HG03175 (cell line): ENCODE measurements at regions not wholly inside any gene's neighbourhood (a gene's known extent, or its start where the extent isn't known, plus 50 kb on each side); places are given as distances from the start of the nearest gene placed in this dataset.
"Not testable (repeated sequence)": the region's sequence is repeated elsewhere in the genome, so short reads cannot be mapped to it uniquely, and the experiment has no call there.

Source experiments
- ATAC-seq: cut with Tn5 transposase; IDR thresholded peaks from one replicate; pipeline ENCODE4 v1.9.1; 2021; ENCODE audit warnings: mild to moderate bottlenecking, moderate library complexity; ENCODE audit not compliant: unreplicated experiment

DNA sequence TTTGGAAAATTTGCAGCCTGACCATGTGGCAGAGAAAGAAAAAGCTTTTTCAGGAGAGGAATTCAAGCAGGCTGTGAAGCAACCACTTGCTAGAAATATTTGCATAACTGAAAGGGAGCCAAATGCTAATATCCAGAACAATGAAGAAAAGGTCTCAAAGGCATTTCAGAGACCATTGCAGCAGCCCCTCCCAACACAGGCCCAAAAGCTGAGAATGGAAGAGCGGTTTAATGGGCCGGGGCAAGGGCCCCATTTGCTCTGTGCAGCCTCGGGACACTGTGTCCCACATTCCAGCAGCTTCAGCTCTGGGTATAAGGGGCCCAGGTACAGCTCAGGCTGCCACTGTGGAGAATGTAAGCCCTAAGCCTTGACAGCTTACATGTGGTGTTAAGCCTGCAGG lies 918.1 kb upstream of the POT1 start:
- no peak for ATAC-seq

- ATAC-seq = no peak
These were observed 917.4 kb upstream of the POT1 start for GRCh38 chr7:125847055-125847454.

GRCh38 chr7:125845686-125846085 lies 916.1 kb upstream of the POT1 start:
- no peak for ATAC-seq

GRCh38 chr7:125834421-125834820 lies 904.8 kb upstream of the POT1 start:
- ATAC-seq = no peak

DNA sequence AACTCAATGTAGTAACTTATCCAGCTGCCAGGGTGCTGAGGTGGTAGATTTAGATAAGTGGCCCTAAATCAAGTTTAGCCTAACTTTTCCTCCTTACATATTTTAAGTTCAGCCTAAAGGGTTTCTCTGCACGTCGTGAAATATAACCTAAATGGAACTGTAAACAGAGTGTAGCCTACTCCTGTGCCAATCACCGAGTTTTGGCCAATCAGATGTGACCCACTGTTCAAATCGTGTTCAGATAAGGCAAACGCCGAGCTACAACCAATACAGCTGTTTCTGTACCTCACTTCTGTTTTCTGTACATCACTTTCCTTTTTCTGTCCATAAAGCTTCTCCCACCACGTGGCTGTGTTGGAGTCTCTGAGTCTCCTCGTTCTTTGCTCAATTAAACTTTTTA lies 904.2 kb upstream of the POT1 start:
- no peak for ATAC-seq

GRCh38 chr7:125830743-125831142 lies 901.1 kb upstream of the POT1 start:
- ATAC-seq = no peak

GRCh38 chr7:125828153-125828700 lies 898.6 kb upstream of the POT1 start:
- ATAC-seq = no peak

- ATAC-seq = no peak
These were observed 893.9 kb upstream of the POT1 start for GRCh38 chr7:125823538-125823937.

GRCh38 chr7:125820495-125820894 lies 890.9 kb upstream of the POT1 start:
- ATAC-seq = no peak

DNA sequence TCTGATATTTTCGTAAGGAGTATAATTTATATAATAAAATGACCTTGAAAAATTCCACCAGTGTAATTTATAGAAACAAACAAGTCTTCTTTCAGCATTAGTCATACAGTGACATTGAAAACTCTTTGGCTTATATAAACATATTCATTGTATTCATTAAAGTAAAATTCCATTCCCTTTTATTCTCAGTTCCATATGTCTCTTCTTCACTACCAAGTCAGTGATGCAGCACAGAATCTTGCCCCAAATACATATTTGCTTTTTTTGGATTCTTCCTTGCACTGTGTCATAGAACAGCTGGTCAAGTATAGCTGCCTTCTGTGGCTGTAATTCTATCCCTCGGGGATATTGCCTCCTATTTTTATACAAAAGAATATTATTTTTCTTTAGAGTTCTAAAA lies 884.5 kb upstream of the POT1 start:
- no peak for ATAC-seq

- ATAC-seq = not testable (repeated sequence)
These were observed 876.9 kb upstream of the POT1 start for GRCh38 chr7:125806491-125806890.

DNA sequence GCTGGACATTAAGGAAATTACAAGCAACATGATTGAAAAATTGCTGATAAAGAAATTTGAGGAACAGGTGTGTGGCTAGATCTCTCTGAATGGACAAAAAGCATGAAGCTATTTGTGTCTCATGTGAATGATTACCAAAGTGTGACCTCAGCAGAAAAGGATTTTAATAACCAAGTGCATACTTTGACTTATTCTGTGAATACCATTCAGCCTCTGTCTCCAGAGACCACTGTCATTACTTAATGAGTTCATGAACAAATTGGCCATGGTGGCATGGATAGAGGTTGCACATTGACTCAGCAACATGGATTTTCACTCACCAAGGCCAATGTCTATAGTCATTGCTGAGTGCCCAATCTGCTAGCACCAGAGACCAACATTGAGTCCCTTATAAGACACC lies 874.6 kb upstream of the POT1 start:
- no peak for ATAC-seq

GRCh38 chr7:125780153-125780552 lies 850.5 kb upstream of the POT1 start:
- no peak for ATAC-seq

GRCh38 chr7:125775317-125775716 lies 845.7 kb upstream of the POT1 start:
- ATAC-seq = no peak

- no peak for ATAC-seq
These were observed 843.6 kb upstream of the POT1 start for GRCh38 chr7:125773113-125773785.

GRCh38 chr7:125747966-125748365 lies 818.3 kb upstream of the POT1 start:
- ATAC-seq = no peak

- ATAC-seq = no peak
These were observed 816.9 kb upstream of the POT1 start for GRCh38 chr7:125746510-125746909.

- ATAC-seq = no peak
These were observed 797.6 kb upstream of the POT1 start for GRCh38 chr7:125727215-125727614.

GRCh38 chr7:125695626-125696025 lies 766.0 kb upstream of the POT1 start:
- ATAC-seq = no peak

- no peak for ATAC-seq
These were observed 753.5 kb upstream of the POT1 start for GRCh38 chr7:125683156-125683555.

DNA sequence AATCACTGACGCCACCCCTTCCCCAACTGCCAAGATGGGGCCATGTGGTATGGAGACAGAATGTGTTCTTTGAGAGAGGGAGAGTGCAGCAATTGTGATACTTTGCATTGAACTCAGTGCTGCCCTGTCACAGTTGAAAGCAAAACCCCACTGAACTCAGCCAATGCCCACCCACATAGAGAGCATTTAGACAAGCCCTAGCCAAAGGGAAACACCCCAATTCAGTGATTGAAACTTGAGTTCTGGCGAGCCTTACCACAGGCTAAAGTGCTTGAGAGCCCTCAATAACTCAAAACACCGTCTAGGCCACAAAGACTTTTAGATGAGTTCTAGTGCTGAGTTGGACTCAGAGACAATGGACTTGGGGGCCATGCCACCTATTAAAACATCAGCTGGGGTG lies 751.9 kb upstream of the POT1 start:
- ATAC-seq = no peak

DNA sequence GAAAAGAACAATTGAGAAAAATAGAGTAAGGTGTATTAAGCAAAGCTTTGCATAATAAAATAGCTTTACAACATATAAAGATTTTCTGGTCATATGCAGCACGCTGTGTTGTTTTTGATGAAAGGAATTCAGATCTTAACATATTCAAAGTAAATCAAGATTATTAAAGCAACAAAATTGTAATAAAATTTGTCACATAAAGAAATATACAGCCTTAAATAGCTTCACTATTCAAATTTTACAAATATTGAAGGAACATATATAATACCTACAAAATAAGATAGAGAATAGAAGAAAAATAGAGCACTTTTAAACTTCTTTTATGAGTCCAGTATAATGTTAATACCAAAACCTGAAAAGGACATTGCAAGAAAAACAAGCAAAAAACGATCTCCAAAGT lies 749.1 kb upstream of the POT1 start:
- ATAC-seq = no peak

GRCh38 chr7:125675640-125676039 lies 746.0 kb upstream of the POT1 start:
- ATAC-seq = no peak
